Stomach (tissue), 4 donors: ENCODE measurements at regions not wholly inside any gene's neighbourhood (a gene's known extent, or its start where the extent isn't known, plus 50 kb on each side); places are given as distances from the start of the nearest gene placed in this dataset.

Experiments used
- CTCF ChIP-seq, 7 experiments: fragments of 450-650 bp in 4 of 7; fragments of 200-600 bp in 3 of 7; sonication (generic) in 3 of 7; IDR thresholded peaks; one replicate each; pipeline ENCODE4 v1.5.1; 2016 to 2019; ENCODE audit warnings: antibody characterized with exemption in 7 of 7, control low read depth in 2 of 7, mild to moderate bottlenecking in 1 of 7
- EP300 ChIP-seq: sonication (generic); formaldehyde crosslinking; IDR thresholded peaks from one replicate; pipeline ENCODE4 v1.6.1; 2017; ENCODE audit warnings: antibody characterized with exemption
- POLR2A ChIP-seq, 4 donors: fragments of 450-650 bp; IDR thresholded peaks; one replicate each; pipeline ENCODE4 v1.6.1; 2016; ENCODE audit warnings: antibody characterized with exemption in 4 of 4, control low read depth in 2 of 4, mild to moderate bottlenecking in 1 of 4, moderate library complexity in 1 of 4
- POLR2AphosphoS5 ChIP-seq, 3 donors: sonication (generic); formaldehyde crosslinking; IDR thresholded peaks; one replicate each; pipeline ENCODE4 v1.6.1; 2016; ENCODE audit warnings: antibody characterized with exemption in 3 of 3

GRCh38 chr10:109418795-109419194, 504.5 kb downstream of the XPNPEP1 start:
- no peak for TF ChIP-seq CTCF (IDR thresholded peaks at IDR 0.05)
- no peak for TF ChIP-seq POLR2A (IDR thresholded peaks at IDR 0.05)
- no peak for TF ChIP-seq EP300
- no peak for TF ChIP-seq POLR2AphosphoS5 (IDR thresholded peaks at IDR 0.05)
